Caco-2 (cell line): ENCODE measurements at regions not wholly inside any gene's neighbourhood (a gene's known extent, or its start where the extent isn't known, plus 50 kb on each side); places are given as distances from the start of the nearest gene placed in this dataset.

Experiments
- BruUV-seq: library from RNA; stranded (reverse); fragments of 400-500 nt; replicated peaks from 2 replicates; lab custom pipeline; 2021; lab: Mats Ljungman, UMichigan
- CTCF ChIA-PET: fragments of 300-600 bp; sonication (Branson Sonifier 250); formaldehyde crosslinking; loops from one replicate; lab custom pipeline; 2022; ENCODE audit warnings: antibody characterized with exemption; lab: Charles Lee
- POLR2A ChIA-PET: fragments of 300-600 bp; sonication (Branson Sonifier 250); formaldehyde crosslinking; loops from one replicate; lab custom pipeline; 2022; ENCODE audit warnings: antibody characterized with exemption; lab: Charles Lee
- DNase-seq, 2 experiments: peaks; one replicate each; pipeline versions ENCODE4 v3.0.0 to v3.0.0-alpha.2; 2020 to 2022
- H3K27me3 ChIP-seq: replicated peaks from 2 replicates; pipeline ENCODE4 v1.6.0; 2011; ENCODE audit warnings: low read length; ENCODE audit not compliant: control insufficient read depth, insufficient read depth
- H3K36me3 ChIP-seq: 2 replicates; pipeline ENCODE4 v1.5.1; 2011; ENCODE audit warnings: low read length; ENCODE audit not compliant: control insufficient read depth, insufficient read depth
- H3K4me1 ChIP-seq: fragments of 250-450 bp; sonication (Bioruptor Pico); 2 replicates; pipeline ENCODE4 v1.5.1; 2020; ENCODE audit warnings: mild to moderate bottlenecking
- H3K4me3 ChIP-seq: 2 replicates; pipeline ENCODE4 v1.5.1; 2011; ENCODE audit warnings: low read depth, mild to moderate bottlenecking, control low read depth, low read length
- H3K9me3 ChIP-seq: fragments of 250-450 bp; sonication (Bioruptor Pico); 2 replicates; pipeline ENCODE4 v1.5.1; 2020; ENCODE audit warnings: mild to moderate bottlenecking, moderate library complexity
- H3K27ac Mint-ChIP-seq: one replicate; pipeline ENCODE4 v1.8.0; 2022; ENCODE audit warnings: mixed read lengths; ENCODE audit not compliant: unreplicated experiment
- H3K27me3 Mint-ChIP-seq: one replicate; pipeline ENCODE4 v1.8.0; 2022; ENCODE audit warnings: mixed read lengths; ENCODE audit not compliant: insufficient read depth, unreplicated experiment
- H3K36me3 Mint-ChIP-seq: one replicate; pipeline ENCODE4 v1.8.0; 2022; ENCODE audit warnings: mild to moderate bottlenecking, mixed read lengths; ENCODE audit not compliant: insufficient read depth, unreplicated experiment
- H3K4me1 Mint-ChIP-seq: one replicate; pipeline ENCODE4 v1.8.0; 2022; ENCODE audit warnings: low read depth, mixed read lengths; ENCODE audit not compliant: unreplicated experiment
- H3K4me3 Mint-ChIP-seq: one replicate; pipeline ENCODE4 v1.8.0; 2022; ENCODE audit warnings: mild to moderate bottlenecking, moderate library complexity, mixed read lengths; ENCODE audit not compliant: unreplicated experiment
- H3K9me3 Mint-ChIP-seq: one replicate; pipeline ENCODE4 v1.8.0; 2022; ENCODE audit warnings: mixed read lengths; ENCODE audit not compliant: unreplicated experiment
- intact Hi-C: fragments of 100-400 bp; cut with micrococcal nuclease; formaldehyde crosslinking; loops from one replicate; pipeline ENCODE4 v1.10.0; 2022; ENCODE audit not compliant: unreplicated experiment
- TF ChIP-seq, protein P1 (sequence below), 2 experiments: fragments of 200-600 bp in 1 of 2; IDR thresholded peaks; 1 replicate in 1 of 2; 2 replicates in 1 of 2; pipeline versions ENCODE4 v1.5.1 to v1.8.0; 2011 to 2022; ENCODE audit warnings: antibody characterized with exemption in 1 of 2, control low read depth in 1 of 2, inconsistent platforms in 1 of 2, low read depth in 1 of 2, low read length in 1 of 2, mild to moderate bottlenecking in 1 of 2, moderate library complexity in 1 of 2; ENCODE audit not compliant: insufficient read depth in 1 of 2, severe bottlenecking in 1 of 2, unreplicated experiment in 1 of 2

DNA sequence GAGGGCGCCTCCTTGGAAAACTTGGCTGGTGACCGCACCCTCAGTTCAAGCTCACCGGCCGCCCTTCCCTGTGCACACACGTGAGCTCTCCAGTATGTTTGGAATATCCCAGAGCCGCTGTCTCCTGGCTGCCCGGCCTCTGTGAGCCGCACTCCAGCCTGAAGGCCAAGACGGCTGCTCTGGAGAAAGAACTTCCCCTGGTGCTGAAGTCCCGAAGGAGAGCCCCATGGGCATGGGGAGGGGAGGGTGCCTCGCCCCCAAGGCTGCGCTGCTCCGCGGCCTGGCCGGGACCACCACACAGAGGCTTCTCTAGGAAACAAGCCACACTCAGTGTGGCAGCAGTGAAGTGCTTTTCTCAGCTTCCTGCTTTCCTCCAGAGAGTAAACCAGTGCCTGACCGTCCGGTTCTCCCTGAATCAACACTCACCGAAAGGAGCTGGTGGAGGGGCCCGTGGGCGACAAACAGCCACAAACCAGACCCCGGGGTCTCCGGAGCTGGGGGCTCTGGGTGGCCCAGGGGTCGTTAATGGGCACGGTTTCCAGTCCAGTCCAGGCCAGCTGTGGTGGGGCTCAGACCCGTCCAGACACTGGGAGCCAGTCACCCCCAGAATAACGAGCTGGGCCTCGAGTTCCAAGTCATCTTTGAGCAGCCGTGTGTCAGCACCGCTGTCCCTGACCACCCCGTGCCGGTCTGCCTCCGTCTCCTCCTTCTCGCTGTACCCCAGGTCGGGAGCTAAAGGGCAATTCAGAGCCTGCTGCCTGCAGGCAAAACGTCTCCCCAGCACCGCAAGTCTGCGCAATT lies 87.4 kb upstream of the BHLHE23 start:
- H3K36me3 Mint-ChIP-seq: no peaks in the 10 kb centered on the region
- no peaks in the 10 kb centered on the region; the same call in 1 of the 2 replicates for H3K27me3 ChIP-seq
- peaks cover 13% of the 10 kb centered on the region for H3K27me3 Mint-ChIP-seq
- H3K4me3 ChIP-seq: no peak overlapping the region
- peak in 1 of 2 experiments; percentile 38 for DNase-seq
- H3K9me3 ChIP-seq: no peaks in the 10 kb centered on the region
- intact Hi-C loops: no loop called here
- peaks cover 11% of the 10 kb centered on the region for H3K4me1 ChIP-seq
- no peak overlapping the region for H3K27ac Mint-ChIP-seq
- no peak overlapping the region for H3K4me3 Mint-ChIP-seq
- no peaks in the 10 kb centered on the region for H3K9me3 Mint-ChIP-seq
- no peaks in the 10 kb centered on the region for H3K36me3 ChIP-seq
- ChIA-PET POLR2A (no interaction called here), CTCF (interaction anchor here (1.0 kb wide), 1 partner anchor 61 kb away, joined by 4 read pairs; no protein-coding TSS in a partner anchor)
- TF ChIP-seq, protein P1, sequence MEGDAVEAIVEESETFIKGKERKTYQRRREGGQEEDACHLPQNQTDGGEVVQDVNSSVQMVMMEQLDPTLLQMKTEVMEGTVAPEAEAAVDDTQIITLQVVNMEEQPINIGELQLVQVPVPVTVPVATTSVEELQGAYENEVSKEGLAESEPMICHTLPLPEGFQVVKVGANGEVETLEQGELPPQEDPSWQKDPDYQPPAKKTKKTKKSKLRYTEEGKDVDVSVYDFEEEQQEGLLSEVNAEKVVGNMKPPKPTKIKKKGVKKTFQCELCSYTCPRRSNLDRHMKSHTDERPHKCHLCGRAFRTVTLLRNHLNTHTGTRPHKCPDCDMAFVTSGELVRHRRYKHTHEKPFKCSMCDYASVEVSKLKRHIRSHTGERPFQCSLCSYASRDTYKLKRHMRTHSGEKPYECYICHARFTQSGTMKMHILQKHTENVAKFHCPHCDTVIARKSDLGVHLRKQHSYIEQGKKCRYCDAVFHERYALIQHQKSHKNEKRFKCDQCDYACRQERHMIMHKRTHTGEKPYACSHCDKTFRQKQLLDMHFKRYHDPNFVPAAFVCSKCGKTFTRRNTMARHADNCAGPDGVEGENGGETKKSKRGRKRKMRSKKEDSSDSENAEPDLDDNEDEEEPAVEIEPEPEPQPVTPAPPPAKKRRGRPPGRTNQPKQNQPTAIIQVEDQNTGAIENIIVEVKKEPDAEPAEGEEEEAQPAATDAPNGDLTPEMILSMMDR (IDR thresholded peaks at IDR 0.05; ENCODE audit: insufficient read depth in 1 of 2, low read depth in 1 of 2, low read length in 1 of 2, severe bottlenecking in 1 of 2, unreplicated experiment in 1 of 2): no peak
- no TSS peak for BruUV-seq
- H3K4me1 Mint-ChIP-seq: no peaks in the 10 kb centered on the region

DNA sequence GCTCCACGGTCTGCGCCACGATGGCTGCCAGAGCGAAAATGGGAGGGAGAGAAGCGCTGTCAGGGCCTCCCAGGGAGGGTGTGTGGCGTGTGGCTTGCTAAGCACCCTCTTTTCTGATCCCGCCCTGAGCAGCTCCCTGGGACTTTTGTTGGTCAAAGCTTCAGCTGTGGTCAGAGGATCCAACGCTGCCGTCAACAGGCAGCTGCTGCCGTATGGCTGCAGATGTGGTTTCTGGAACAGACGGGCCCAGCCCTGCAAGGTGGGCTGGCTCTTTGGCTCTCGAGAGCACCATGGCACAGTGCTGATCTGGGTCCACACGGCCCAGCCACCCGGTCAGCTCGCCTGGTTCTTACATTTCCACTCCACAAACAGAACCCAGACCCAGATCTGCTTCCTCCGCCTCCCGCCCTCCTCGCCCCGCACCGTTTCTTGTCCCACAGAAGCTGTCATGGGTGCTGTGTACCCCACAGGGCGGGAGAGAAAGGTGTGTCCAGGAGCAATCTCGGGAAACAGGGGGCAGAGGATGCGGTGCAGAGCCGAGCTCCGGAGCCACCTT lies 86.0 kb upstream of the BHLHE23 start:
- no peak overlapping the region for H3K4me3 ChIP-seq
- CTCF ChIA-PET: no interaction called here
- no peaks in the 10 kb centered on the region for H3K9me3 ChIP-seq
- no peaks in the 10 kb centered on the region for H3K9me3 Mint-ChIP-seq
- H3K4me1 Mint-ChIP-seq: no peaks in the 10 kb centered on the region
- H3K4me3 Mint-ChIP-seq: no peak overlapping the region
- intact Hi-C loops: no loop called here
- H3K27me3 Mint-ChIP-seq: peaks cover 21% of the 10 kb centered on the region
- no TSS peak for BruUV-seq
- TF ChIP-seq, protein P1 (IDR thresholded peaks at IDR 0.05; ENCODE audit: insufficient read depth in 1 of 2, low read depth in 1 of 2, low read length in 1 of 2, severe bottlenecking in 1 of 2, unreplicated experiment in 1 of 2): no peak
- POLR2A ChIA-PET: no interaction called here
- no peaks in the 10 kb centered on the region; the same call in 1 of the 2 replicates for H3K27me3 ChIP-seq
- H3K27ac Mint-ChIP-seq: no peak overlapping the region
- H3K36me3 ChIP-seq: no peaks in the 10 kb centered on the region
- no peaks in the 10 kb centered on the region for H3K36me3 Mint-ChIP-seq
- DNase-seq: peak in 1 of 2 experiments; percentile 49
- H3K4me1 ChIP-seq: peaks cover 11% of the 10 kb centered on the region

DNA sequence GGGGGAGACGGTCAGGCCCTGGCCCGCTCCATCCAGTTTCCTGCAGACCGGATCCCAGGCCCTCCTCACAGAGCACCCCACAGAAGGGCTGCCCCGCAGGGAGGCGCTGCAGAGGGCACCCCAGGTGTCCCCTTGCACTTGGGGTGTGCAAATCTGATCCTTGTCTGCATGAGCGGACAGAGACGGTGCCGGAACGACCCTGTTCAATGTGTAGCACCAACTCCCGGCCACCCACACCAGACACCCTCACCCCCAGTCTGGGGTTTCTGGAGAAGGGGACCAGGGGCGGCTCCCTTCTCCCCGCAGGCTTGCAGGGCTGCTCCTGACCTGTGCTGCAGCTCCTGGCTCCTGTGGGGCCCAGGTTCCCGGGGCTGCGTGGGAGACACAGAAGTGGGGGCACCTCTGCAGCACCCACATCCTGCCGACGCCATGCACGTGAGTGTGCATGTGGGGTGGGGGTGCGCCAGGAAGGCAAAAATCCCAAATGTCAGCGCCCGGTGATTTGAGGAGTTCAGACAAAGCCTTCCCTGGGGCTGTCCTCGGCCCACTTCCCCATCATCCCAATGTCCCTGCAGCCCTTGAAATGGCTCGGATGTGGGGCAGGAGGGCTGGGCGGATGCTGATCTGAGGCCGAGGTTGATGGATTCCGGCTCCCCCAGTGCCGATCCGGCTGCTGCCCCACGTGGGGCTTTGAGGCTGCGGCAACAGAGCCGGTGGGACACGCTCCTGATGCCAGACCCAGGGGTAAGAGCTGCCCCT lies 85.3 kb upstream of the BHLHE23 start:
- H3K36me3 ChIP-seq: no peaks in the 10 kb centered on the region
- Mint-ChIP-seq H3K27ac (no peak overlapping the region), H3K9me3 (no peaks in the 10 kb centered on the region), H3K27me3 (peaks cover 22% of the 10 kb centered on the region), H3K4me3 (no peak overlapping the region), H3K4me1 (no peaks in the 10 kb centered on the region), H3K36me3 (no peaks in the 10 kb centered on the region)
- intact Hi-C loops: no loop called here
- no peaks in the 10 kb centered on the region; the same call in none of the 2 replicates for H3K27me3 ChIP-seq
- peak in 1 of 2 experiments; percentile 45 for DNase-seq
- TF ChIP-seq, protein P1 (IDR thresholded peaks at IDR 0.05; ENCODE audit: insufficient read depth in 1 of 2, low read depth in 1 of 2, low read length in 1 of 2, severe bottlenecking in 1 of 2, unreplicated experiment in 1 of 2): no peak
- no TSS peak for BruUV-seq
- H3K4me3 ChIP-seq: no peak overlapping the region
- H3K9me3 ChIP-seq: no peaks in the 10 kb centered on the region
- H3K4me1 ChIP-seq: peaks cover 11% of the 10 kb centered on the region
- CTCF ChIA-PET: no interaction called here
- POLR2A ChIA-PET: no interaction called here
